Breast epithelium (tissue), 3 donors: ENCODE measurements at regions not wholly inside any gene's neighbourhood (a gene's known extent, or its start where the extent isn't known, plus 50 kb on each side); places are given as distances from the start of the nearest gene placed in this dataset.

Experiments used
- POLR2A ChIP-seq: fragments of 450-650 bp; IDR thresholded peaks from one replicate; pipeline ENCODE4 v1.6.1; 2016; ENCODE audit warnings: antibody characterized with exemption, mild to moderate bottlenecking, moderate library complexity
- POLR2AphosphoS5 ChIP-seq, 3 donors: sonication (generic); formaldehyde crosslinking; IDR thresholded peaks; one replicate each; pipeline ENCODE4 v1.6.1; 2017; ENCODE audit warnings: antibody characterized with exemption in 3 of 3
- TF ChIP-seq, protein P1 (sequence below), 3 donors: fragments of 450-650 bp; IDR thresholded peaks; one replicate each; pipeline ENCODE4 v1.5.1; 2016 to 2017; ENCODE audit warnings: antibody characterized with exemption in 3 of 3, mild to moderate bottlenecking in 3 of 3, moderate library complexity in 3 of 3

DNA sequence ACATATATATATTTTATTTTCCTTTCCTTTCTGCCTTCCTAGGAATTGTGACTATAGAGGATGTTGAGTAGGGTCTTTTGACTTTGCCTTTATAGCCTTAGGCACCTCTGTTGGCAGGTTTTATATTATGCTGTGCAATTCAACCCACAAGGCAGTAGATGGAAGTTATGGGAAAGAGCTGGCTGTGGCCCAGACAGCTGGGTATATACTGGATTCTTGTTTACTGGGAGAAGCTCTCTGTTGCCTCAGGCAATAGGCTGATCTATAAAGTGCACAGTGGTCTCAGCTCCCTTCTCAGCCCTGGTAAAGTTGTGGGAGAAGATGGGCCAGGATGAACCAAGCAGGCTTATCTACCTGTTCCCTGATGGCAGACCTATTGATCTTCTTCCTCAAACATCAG, 342.0 kb downstream of the GBA3 start:
- TF ChIP-seq, protein P1, sequence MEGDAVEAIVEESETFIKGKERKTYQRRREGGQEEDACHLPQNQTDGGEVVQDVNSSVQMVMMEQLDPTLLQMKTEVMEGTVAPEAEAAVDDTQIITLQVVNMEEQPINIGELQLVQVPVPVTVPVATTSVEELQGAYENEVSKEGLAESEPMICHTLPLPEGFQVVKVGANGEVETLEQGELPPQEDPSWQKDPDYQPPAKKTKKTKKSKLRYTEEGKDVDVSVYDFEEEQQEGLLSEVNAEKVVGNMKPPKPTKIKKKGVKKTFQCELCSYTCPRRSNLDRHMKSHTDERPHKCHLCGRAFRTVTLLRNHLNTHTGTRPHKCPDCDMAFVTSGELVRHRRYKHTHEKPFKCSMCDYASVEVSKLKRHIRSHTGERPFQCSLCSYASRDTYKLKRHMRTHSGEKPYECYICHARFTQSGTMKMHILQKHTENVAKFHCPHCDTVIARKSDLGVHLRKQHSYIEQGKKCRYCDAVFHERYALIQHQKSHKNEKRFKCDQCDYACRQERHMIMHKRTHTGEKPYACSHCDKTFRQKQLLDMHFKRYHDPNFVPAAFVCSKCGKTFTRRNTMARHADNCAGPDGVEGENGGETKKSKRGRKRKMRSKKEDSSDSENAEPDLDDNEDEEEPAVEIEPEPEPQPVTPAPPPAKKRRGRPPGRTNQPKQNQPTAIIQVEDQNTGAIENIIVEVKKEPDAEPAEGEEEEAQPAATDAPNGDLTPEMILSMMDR (IDR thresholded peaks at IDR 0.05), result no peak
- no peak for TF ChIP-seq POLR2A
- no peak for TF ChIP-seq POLR2AphosphoS5 (IDR thresholded peaks at IDR 0.05)
